ENCODE measurements at regions not wholly inside any gene's neighbourhood (a gene's known extent, or its start where the extent isn't known, plus 50 kb on each side); places are given as distances from the start of the nearest gene placed in this dataset.

GRCh38 chr16:6284731-6285130 is 1047.9 kb upstream of the RBFOX1 start:
- no peaks in the 10 kb centered on the region for H3K27me3 ChIP-seq (ENCODE audit: low read depth, low read length)
- no peak overlapping the region for H3K27ac ChIP-seq (ENCODE audit: low read length)
- no peaks in the 10 kb centered on the region for H4K20me1 ChIP-seq (ENCODE audit: insufficient read depth, low read length)
- H3K9me3 ChIP-seq (ENCODE audit: insufficient read depth, low read length), result no peaks in the 10 kb centered on the region
- H3K36me3 ChIP-seq (replicated peaks; ENCODE audit: low read depth, low read length), result no peaks in the 10 kb centered on the region
- H3K4me2 ChIP-seq (ENCODE audit: low read length), result no peak overlapping the region
- H2AFZ ChIP-seq (ENCODE audit: low read depth, low read length), result no peak overlapping the region
- no peak overlapping the region for H3K9ac ChIP-seq (ENCODE audit: low read length)
- H3K4me1 ChIP-seq (ENCODE audit: low read length), result no peaks in the 10 kb centered on the region
- H3K4me3 ChIP-seq (ENCODE audit: low read length), result no peak overlapping the region
- no peak for TF ChIP-seq EZH2phosphoT487 (IDR thresholded peaks at IDR 0.05; ENCODE audit: low read depth)
- no peak for TF ChIP-seq CTCF (IDR thresholded peaks at IDR 0.05; ENCODE audit: low read depth, low read length)
- no peaks in the 10 kb centered on the region for H3K79me2 ChIP-seq (ENCODE audit: low read length)

GRCh38 chr16:6281994-6282393 is 1050.7 kb upstream of the RBFOX1 start:
- no peaks in the 10 kb centered on the region for H3K27me3 ChIP-seq (ENCODE audit: low read depth, low read length)
- H3K36me3 ChIP-seq (replicated peaks; ENCODE audit: low read depth, low read length), result no peaks in the 10 kb centered on the region
- H3K4me3 ChIP-seq (ENCODE audit: low read length), result no peak overlapping the region
- H2AFZ ChIP-seq (ENCODE audit: low read depth, low read length), result no peak overlapping the region
- no peak overlapping the region for H3K27ac ChIP-seq (ENCODE audit: low read length)
- H3K9me3 ChIP-seq (ENCODE audit: insufficient read depth, low read length), result no peaks in the 10 kb centered on the region
- no peak for TF ChIP-seq EZH2phosphoT487 (IDR thresholded peaks at IDR 0.05; ENCODE audit: low read depth)
- TF ChIP-seq CTCF (IDR thresholded peaks at IDR 0.05; ENCODE audit: low read depth, low read length), result no peak
- H3K9ac ChIP-seq (ENCODE audit: low read length), result no peak overlapping the region
- H4K20me1 ChIP-seq (ENCODE audit: insufficient read depth, low read length), result no peaks in the 10 kb centered on the region
- H3K79me2 ChIP-seq (ENCODE audit: low read length), result no peaks in the 10 kb centered on the region
- no peak overlapping the region for H3K4me2 ChIP-seq (ENCODE audit: low read length)
- H3K4me1 ChIP-seq (ENCODE audit: low read length), result no peaks in the 10 kb centered on the region

GRCh38 chr16:6281274-6281673 is 1051.4 kb upstream of the RBFOX1 start:
- TF ChIP-seq CTCF (IDR thresholded peaks at IDR 0.05; ENCODE audit: low read depth, low read length) (no peak), EZH2phosphoT487 (IDR thresholded peaks at IDR 0.05; ENCODE audit: low read depth) (no peak)
- no peaks in the 10 kb centered on the region for H3K27me3 ChIP-seq (ENCODE audit: low read depth, low read length)
- H3K36me3 ChIP-seq (replicated peaks; ENCODE audit: low read depth, low read length), result no peaks in the 10 kb centered on the region
- no peak overlapping the region for H3K4me3 ChIP-seq (ENCODE audit: low read length)
- H2AFZ ChIP-seq (ENCODE audit: low read depth, low read length), result no peak overlapping the region
- H3K9me3 ChIP-seq (ENCODE audit: insufficient read depth, low read length), result no peaks in the 10 kb centered on the region
- no peaks in the 10 kb centered on the region for H4K20me1 ChIP-seq (ENCODE audit: insufficient read depth, low read length)
- H3K79me2 ChIP-seq (ENCODE audit: low read length), result no peaks in the 10 kb centered on the region
- no peak overlapping the region for H3K9ac ChIP-seq (ENCODE audit: low read length)
- H3K27ac ChIP-seq (ENCODE audit: low read length), result no peak overlapping the region
- no peak overlapping the region for H3K4me2 ChIP-seq (ENCODE audit: low read length)
- H3K4me1 ChIP-seq (ENCODE audit: low read length), result no peaks in the 10 kb centered on the region

GRCh38 chr16:6280055-6280454 is 1052.6 kb upstream of the RBFOX1 start:
- TF ChIP-seq CTCF (IDR thresholded peaks at IDR 0.05; ENCODE audit: low read depth, low read length), result no peak
- no peak for TF ChIP-seq EZH2phosphoT487 (IDR thresholded peaks at IDR 0.05; ENCODE audit: low read depth)
- H3K27ac ChIP-seq (ENCODE audit: low read length), result no peak overlapping the region
- no peak overlapping the region for H3K4me2 ChIP-seq (ENCODE audit: low read length)

More at GRCh38 chr16:6280055-6280454, 1052.6 kb upstream of the RBFOX1 start:
- Histone ChIP-seq H3K9ac (ENCODE audit: low read length) (no peak overlapping the region), H4K20me1 (ENCODE audit: insufficient read depth, low read length) (no peaks in the 10 kb centered on the region), H3K4me3 (ENCODE audit: low read length) (no peak overlapping the region), H3K9me3 (ENCODE audit: insufficient read depth, low read length) (no peaks in the 10 kb centered on the region), H3K79me2 (ENCODE audit: low read length) (no peaks in the 10 kb centered on the region), H3K36me3 (replicated peaks; ENCODE audit: low read depth, low read length) (no peaks in the 10 kb centered on the region), H3K27me3 (ENCODE audit: low read depth, low read length) (no peaks in the 10 kb centered on the region), H3K4me1 (ENCODE audit: low read length) (no peaks in the 10 kb centered on the region), H2AFZ (ENCODE audit: low read depth, low read length) (no peak overlapping the region)
